Liver (tissue), 8 donors: ENCODE measurements at regions not wholly inside any gene's neighbourhood (a gene's known extent, or its start where the extent isn't known, plus 50 kb on each side); places are given as distances from the start of the nearest gene placed in this dataset.

Experiments used
- DNase-seq: peaks from one replicate; pipeline ENCODE4 v3.0.0-alpha.2; 2017; ENCODE audit warnings: low spot score
- H3K27ac ChIP-seq, 2 donors: one replicate each; pipeline ENCODE4 v1.7.0; 2013; ENCODE audit warnings: inconsistent platforms in 2 of 2, low read length in 2 of 2, control low read depth in 1 of 2, low read depth in 1 of 2, mild to moderate bottlenecking in 1 of 2
- H3K27me3 ChIP-seq, 4 donors: one replicate each; pipeline versions ENCODE4 v1.6.1 to v1.7.0; 2013; ENCODE audit warnings: low read length in 3 of 4, inconsistent platforms in 1 of 4, mild to moderate bottlenecking in 1 of 4, moderate library complexity in 1 of 4; ENCODE audit not compliant: control insufficient read depth in 4 of 4, insufficient read depth in 4 of 4
- H3K36me3 ChIP-seq, 4 donors: one replicate each; pipeline versions ENCODE4 v1.6.1 to v1.7.0; 2013; ENCODE audit warnings: low read length in 3 of 4, mild to moderate bottlenecking in 3 of 4, low read depth in 1 of 4, moderate library complexity in 1 of 4; ENCODE audit not compliant: control insufficient read depth in 4 of 4, insufficient read depth in 3 of 4
- H3K4me1 ChIP-seq, 4 donors: one replicate each; pipeline versions ENCODE4 v1.6.1 to v1.7.0; 2013; ENCODE audit warnings: low read length in 3 of 4, mild to moderate bottlenecking in 3 of 4, moderate library complexity in 1 of 4; ENCODE audit not compliant: control insufficient read depth in 4 of 4, insufficient read depth in 4 of 4
- H3K4me3 ChIP-seq, 3 donors: one replicate each; pipeline versions ENCODE4 v1.6.1 to v1.7.0; 2013; ENCODE audit warnings: low read length in 3 of 3, control low read depth in 1 of 3, low read depth in 1 of 3, mild to moderate bottlenecking in 1 of 3
- H3K9ac ChIP-seq, 2 donors: one replicate each; pipeline ENCODE4 v1.7.0; 2013; ENCODE audit warnings: low read length in 2 of 2, mild to moderate bottlenecking in 2 of 2, moderate library complexity in 2 of 2, control low read depth in 1 of 2, low read depth in 1 of 2
- H3K9me3 ChIP-seq, 4 donors: one replicate each; pipeline versions ENCODE4 v1.6.1 to v1.7.0; 2013; ENCODE audit warnings: low read length in 3 of 4; ENCODE audit not compliant: control insufficient read depth in 4 of 4
- ATF3 ChIP-seq: IDR thresholded peaks from 2 replicates; pipeline ENCODE4 v1.6.1; 2016; ENCODE audit warnings: antibody characterized with exemption
- CTCF ChIP-seq: fragments of 150-350 bp; IDR thresholded peaks from 2 replicates; pipeline ENCODE4 v1.5.1; 2017; ENCODE audit warnings: improper control_type of control experiment, low read depth, low read length; ENCODE audit not compliant: missing input control
- EGR1 ChIP-seq, 2 donors: IDR thresholded peaks; 2 replicates each; pipeline ENCODE4 v1.6.1; 2016 to 2018; ENCODE audit warnings: antibody characterized with exemption in 2 of 2, low read depth in 2 of 2
- FOXA1 ChIP-seq: IDR thresholded peaks from 2 replicates; pipeline ENCODE4 v1.6.1; 2016; ENCODE audit warnings: antibody characterized with exemption
- FOXA2 ChIP-seq: IDR thresholded peaks from 2 replicates; pipeline ENCODE4 v1.6.1; 2016; ENCODE audit warnings: antibody characterized with exemption
- GABPA ChIP-seq, 2 donors: IDR thresholded peaks in 1 of 2; conservative IDR thresholded peaks in 1 of 2; 2 replicates each; pipeline ENCODE4 v1.6.1; 2016; ENCODE audit warnings: antibody characterized with exemption in 2 of 2, mild to moderate bottlenecking in 1 of 2, moderate library complexity in 1 of 2
- HNF4A ChIP-seq, 2 donors: conservative IDR thresholded peaks; 2 replicates each; pipeline ENCODE4 v1.6.1; 2016; ENCODE audit warnings: antibody characterized with exemption in 2 of 2, mild to moderate bottlenecking in 2 of 2
- HNF4G ChIP-seq: IDR thresholded peaks from 2 replicates; pipeline ENCODE4 v1.6.1; 2016; ENCODE audit warnings: antibody characterized with exemption
- JUND ChIP-seq, 2 donors: IDR thresholded peaks; 2 replicates each; pipeline ENCODE4 v1.6.1; 2016; ENCODE audit warnings: antibody characterized with exemption in 2 of 2
- MAX ChIP-seq: IDR thresholded peaks from 2 replicates; pipeline ENCODE4 v1.6.1; 2016; ENCODE audit warnings: antibody characterized with exemption
- NR2F2 ChIP-seq: IDR thresholded peaks from 2 replicates; pipeline ENCODE4 v1.6.1; 2016; ENCODE audit warnings: antibody characterized with exemption
- RAD21 ChIP-seq, 2 donors: IDR thresholded peaks; 2 replicates each; pipeline ENCODE4 v1.6.1; 2016; ENCODE audit warnings: antibody characterized with exemption in 2 of 2, mild to moderate bottlenecking in 2 of 2
- REST ChIP-seq: IDR thresholded peaks from 2 replicates; pipeline ENCODE4 v1.6.1; 2016; ENCODE audit warnings: antibody characterized with exemption, mild to moderate bottlenecking
- SP1 ChIP-seq: IDR thresholded peaks from 2 replicates; pipeline ENCODE4 v1.6.1; 2018; ENCODE audit warnings: antibody characterized with exemption, mild to moderate bottlenecking
- TAF1 ChIP-seq: conservative IDR thresholded peaks from 2 replicates; pipeline ENCODE4 v1.6.1; 2016; ENCODE audit warnings: antibody characterized with exemption, mild to moderate bottlenecking
- YY1 ChIP-seq: IDR thresholded peaks from 2 replicates; pipeline ENCODE4 v1.6.1; 2016; ENCODE audit warnings: antibody characterized with exemption, mild to moderate bottlenecking
- ZBTB33 ChIP-seq: IDR thresholded peaks from 2 replicates; pipeline ENCODE4 v1.6.1; 2016; ENCODE audit warnings: antibody characterized with exemption
- WGBS: extraction: QIAGEN DNeasy Blood & Tissue Kit; methylation state at CpG from one replicate; pipeline ENCODE4 v1.1.7; 2013; 5-methylcytosine and 5-hydroxymethylcytosine counted together
- donor health status: healthy.
- donor health status: healthy.
- donor health status: healthy.
- donor health status: healthy.
- donor health status: healthy.

- Histone ChIP-seq H3K4me1 (no peaks in the 10 kb centered on the region), H3K4me3 (no peak overlapping the region), H3K9me3 (no peaks in the 10 kb centered on the region), H3K36me3 (no peaks in the 10 kb centered on the region), H3K27ac (no peak overlapping the region), H3K27me3 (peaks cover 0 to 4% (median 0%) of the 10 kb centered on the region in 4 donors), H3K9ac (no peak overlapping the region)
- no peak for DNase-seq
- TF ChIP-seq SP1 (no peak), JUND (IDR thresholded peaks at IDR 0.05) (no peak), ATF3 (no peak), EGR1 (IDR thresholded peaks at IDR 0.05; ENCODE audit: low read depth in 2 of 2) (no peak), TAF1 (no peak), MAX (no peak), NR2F2 (no peak), REST (no peak), RAD21 (IDR thresholded peaks at IDR 0.05) (no peak), GABPA (IDR thresholded peaks at IDR 0.05 in 1 of 2, conservative IDR thresholded peaks at IDR 0.05 in 1 of 2) (no peak), HNF4A (conservative IDR thresholded peaks at IDR 0.05) (no peak), CTCF (no peak), FOXA1 (no peak), YY1 (no peak), HNF4G (no peak)
- WGBS, result 92% methylated on average over 2 of the region's 2 CpGs
These were observed 149.1 kb downstream of the FBXO8 start for GRCh38 chr4:174134361-174134760.

- no peaks in the 10 kb centered on the region for H3K36me3 ChIP-seq
- DNase-seq, result no peak
- WGBS, result 35% methylated on average over 1 of the region's 1 CpG
- no peak overlapping the region for H3K9ac ChIP-seq
- no peak overlapping the region for H3K27ac ChIP-seq
- no peak overlapping the region for H3K4me3 ChIP-seq
- H3K27me3 ChIP-seq, result peaks cover 0 to 4% (median 0%) of the 10 kb centered on the region in 4 donors
- no peaks in the 10 kb centered on the region for H3K4me1 ChIP-seq
- no peaks in the 10 kb centered on the region for H3K9me3 ChIP-seq
- TF ChIP-seq ATF3 (no peak), REST (no peak), JUND (IDR thresholded peaks at IDR 0.05) (no peak), NR2F2 (no peak), ZBTB33 (no peak), HNF4G (no peak), FOXA1 (no peak), SP1 (no peak), CTCF (no peak), EGR1 (IDR thresholded peaks at IDR 0.05; ENCODE audit: low read depth in 2 of 2) (no peak), TAF1 (no peak), FOXA2 (no peak), MAX (no peak), GABPA (IDR thresholded peaks at IDR 0.05 in 1 of 2, conservative IDR thresholded peaks at IDR 0.05 in 1 of 2) (no peak)
These were observed 149.9 kb downstream of the FBXO8 start for GRCh38 chr4:174133551-174133950.
